NCI-H2196 treated with DMSO at 0.1 percent for 48 hours (cell line): ENCODE measurements at regions not wholly inside any gene's neighbourhood (a gene's known extent, or its start where the extent isn't known, plus 50 kb on each side); places are given as distances from the start of the nearest gene placed in this dataset.
"Not testable (repeated sequence)": the region's sequence is repeated elsewhere in the genome, so short reads cannot be mapped to it uniquely, and the experiment has no call there.

ENCODE experiments used
- DNase-seq: peaks from one replicate; lab custom pipeline; 2025; ENCODE audit not compliant: unreplicated experiment; lab: John Stamatoyannopoulos, UW

- DNase-seq, result no peak
Observed at GRCh38 chr9:30012622-30013021, 2371.8 kb upstream of the ACO1 start.

GRCh38 chr9:30015073-30015472 lies 2369.4 kb upstream of the ACO1 start:
- DNase-seq, result no peak

GRCh38 chr9:30020161-30020560 lies 2364.3 kb upstream of the ACO1 start:
- no peak for DNase-seq

- DNase-seq, result no peak
Observed at GRCh38 chr9:30035761-30036160, 2348.7 kb upstream of the ACO1 start.

- DNase-seq, result no peak
Observed at GRCh38 chr9:30036558-30036957, 2347.9 kb upstream of the ACO1 start.

GRCh38 chr9:30039712-30040111 lies 2344.7 kb upstream of the ACO1 start:
- DNase-seq, result no peak

- DNase-seq, result no peak
Observed at GRCh38 chr9:30048396-30048795, 2336.0 kb upstream of the ACO1 start.

- no peak for DNase-seq
Observed at GRCh38 chr9:30058463-30058862, 2326.0 kb upstream of the ACO1 start.

- DNase-seq, result no peak
Observed at GRCh38 chr9:30060976-30061375, 2323.5 kb upstream of the ACO1 start.

- no peak for DNase-seq
Observed at GRCh38 chr9:30065888-30066287, 2318.6 kb upstream of the ACO1 start.

GRCh38 chr9:30069236-30069635 lies 2315.2 kb upstream of the ACO1 start:
- DNase-seq, result not testable (repeated sequence)

GRCh38 chr9:30075022-30075421 lies 2309.4 kb upstream of the ACO1 start:
- DNase-seq, result no peak

GRCh38 chr9:30075451-30076199 lies 2308.8 kb upstream of the ACO1 start:
- no peak for DNase-seq

GRCh38 chr9:30078195-30078594 lies 2306.2 kb upstream of the ACO1 start:
- DNase-seq, result no peak

GRCh38 chr9:30089428-30089827 lies 2295.0 kb upstream of the ACO1 start:
- no peak for DNase-seq

- DNase-seq, result no peak
Observed at GRCh38 chr9:30103647-30104394, 2280.6 kb upstream of the ACO1 start.

GRCh38 chr9:30107134-30107533 lies 2277.3 kb upstream of the ACO1 start:
- not testable (repeated sequence) for DNase-seq

GRCh38 chr9:30116673-30117217 lies 2267.7 kb upstream of the ACO1 start:
- DNase-seq, result no peak

GRCh38 chr9:30120666-30121065 lies 2263.8 kb upstream of the ACO1 start:
- DNase-seq, result no peak

- DNase-seq, result no peak
Observed at GRCh38 chr9:30121611-30122010, 2262.8 kb upstream of the ACO1 start.

- DNase-seq, result no peak
Observed at GRCh38 chr9:30125881-30126280, 2258.6 kb upstream of the ACO1 start.

- no peak for DNase-seq
Observed at GRCh38 chr9:30127371-30127770, 2257.1 kb upstream of the ACO1 start.
